ENCODE measurements at regions not wholly inside any gene's neighbourhood (a gene's known extent, or its start where the extent isn't known, plus 50 kb on each side); places are given as distances from the start of the nearest gene placed in this dataset.

DNA sequence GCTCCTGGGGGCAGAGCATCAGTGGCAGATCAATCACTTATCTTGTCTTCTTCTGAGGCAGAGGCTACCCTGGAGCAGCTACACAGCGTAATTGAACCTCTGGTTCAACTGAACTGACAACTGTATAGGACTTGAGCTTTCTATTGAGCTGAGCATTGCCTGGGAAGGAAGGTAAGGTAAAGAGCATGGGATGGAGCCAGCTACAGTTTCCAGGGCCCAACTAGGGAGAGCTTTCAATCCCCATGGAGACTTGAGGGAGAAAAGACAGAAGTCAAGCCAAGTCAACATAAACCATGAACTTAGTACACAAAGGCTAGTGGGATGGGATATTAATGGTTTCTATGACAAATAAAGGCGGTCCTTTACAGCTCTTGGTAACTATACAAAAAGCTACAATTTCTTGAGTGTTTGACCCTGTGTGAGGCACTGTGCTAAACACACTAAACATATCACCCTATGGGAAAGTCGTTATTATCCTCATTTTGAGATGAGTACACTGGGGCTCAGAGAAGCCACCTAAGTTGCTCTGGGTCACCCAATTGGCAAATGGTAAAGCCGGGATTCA, 140.7 kb upstream of the SLC22A23 start:
- TF ChIP-seq EZH2 (IDR thresholded peaks at IDR 0.05; ENCODE audit: insufficient read depth, poor library complexity, severe bottlenecking) (no peak), EZH2phosphoT487 (IDR thresholded peaks at IDR 0.05; ENCODE audit: insufficient read depth, low read depth) (no peak)

Data from GM23248 (cell line).